Nephron progenitor cell (in vitro differentiated cells): ENCODE measurements at regions not wholly inside any gene's neighbourhood (a gene's known extent, or its start where the extent isn't known, plus 50 kb on each side); places are given as distances from the start of the nearest gene placed in this dataset.
A peak's percentile ranks its signal among the peaks of the same experiment; 100 is the strongest.
"Not testable (repeated sequence)": the region's sequence is repeated elsewhere in the genome, so short reads cannot be mapped to it uniquely, and the experiment has no call there.

Experiments used
- DNase-seq: peaks from one replicate; pipeline ENCODE4 v3.0.0; 2021
- H3K27ac Mint-ChIP-seq: 2 replicates; pipeline ENCODE4 v1.8.0; 2021; ENCODE audit warnings: mild to moderate bottlenecking, moderate library complexity, mixed read lengths
- H3K27me3 Mint-ChIP-seq: 2 replicates; pipeline ENCODE4 v1.8.0; 2021; ENCODE audit warnings: mild to moderate bottlenecking, low read depth, mixed read lengths; ENCODE audit not compliant: poor library complexity
- H3K36me3 Mint-ChIP-seq: 2 replicates; pipeline ENCODE4 v1.8.0; 2021; ENCODE audit warnings: low read depth, mixed read lengths
- H3K4me1 Mint-ChIP-seq: 2 replicates; pipeline ENCODE4 v1.8.0; 2021; ENCODE audit warnings: mixed read lengths
- H3K4me3 Mint-ChIP-seq: 2 replicates; pipeline ENCODE4 v1.8.0; 2021; ENCODE audit warnings: mild to moderate bottlenecking, moderate library complexity, mixed read lengths
- H3K9me3 Mint-ChIP-seq: 2 replicates; pipeline ENCODE4 v1.8.0; 2021; ENCODE audit warnings: mild to moderate bottlenecking, moderate library complexity, mixed read lengths
- TF ChIP-seq, protein P1 (sequence below): fragments of 200-600 bp; sonication (generic); IDR thresholded peaks from 2 replicates; pipeline ENCODE4 v1.5.0; 2021; ENCODE audit warnings: antibody characterized with exemption

DNA sequence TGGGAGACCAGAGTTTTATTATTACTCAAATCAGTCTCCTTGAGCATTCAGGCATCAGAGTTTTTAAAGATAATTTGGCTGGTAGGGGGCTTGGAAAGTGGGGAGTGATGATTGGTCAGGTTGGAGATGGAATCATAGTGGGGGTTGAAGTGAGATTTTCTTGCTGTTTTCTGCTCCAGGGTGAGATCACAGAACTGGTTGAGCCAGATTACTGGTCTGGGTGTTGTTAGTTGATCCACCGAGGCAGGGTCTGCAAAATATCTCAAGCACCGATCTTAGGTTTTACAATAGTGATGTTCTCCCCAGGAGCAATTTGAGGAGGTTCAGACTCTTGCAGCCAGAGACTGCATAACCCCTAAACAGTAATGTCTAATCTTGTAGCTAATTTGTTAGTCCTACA is 141.0 kb downstream of the OTOL1 start:
- no peak for DNase-seq
- no peak overlapping the region for H3K4me3 Mint-ChIP-seq

DNA sequence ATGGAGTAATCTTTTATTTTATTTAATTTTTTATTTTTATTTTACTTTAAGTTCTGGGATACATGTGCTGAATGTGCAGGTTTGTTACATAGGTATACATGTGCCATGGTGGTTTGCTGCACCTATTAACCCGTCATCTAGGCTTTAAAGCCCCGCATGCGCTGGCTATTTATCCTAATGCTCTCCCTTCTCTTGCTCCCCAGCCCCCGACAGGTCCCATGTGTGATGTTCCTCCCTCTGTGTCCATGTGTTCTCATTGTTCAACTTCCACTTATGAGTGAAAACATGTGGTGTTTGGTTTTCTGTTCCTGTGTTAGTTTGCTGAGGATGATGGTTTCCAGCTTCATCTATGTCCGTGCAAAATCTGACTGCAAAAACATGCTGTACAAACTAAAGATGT is 142.5 kb downstream of the OTOL1 start:
- not testable (repeated sequence) for DNase-seq, H3K4me1 Mint-ChIP-seq, H3K4me3 Mint-ChIP-seq, H3K27ac Mint-ChIP-seq, H3K36me3 Mint-ChIP-seq, H3K27me3 Mint-ChIP-seq, H3K9me3 Mint-ChIP-seq

More for the DNA sequence above, 141.0 kb downstream of the OTOL1 start:
- no peak overlapping the region for H3K27ac Mint-ChIP-seq
- TF ChIP-seq, protein P1, sequence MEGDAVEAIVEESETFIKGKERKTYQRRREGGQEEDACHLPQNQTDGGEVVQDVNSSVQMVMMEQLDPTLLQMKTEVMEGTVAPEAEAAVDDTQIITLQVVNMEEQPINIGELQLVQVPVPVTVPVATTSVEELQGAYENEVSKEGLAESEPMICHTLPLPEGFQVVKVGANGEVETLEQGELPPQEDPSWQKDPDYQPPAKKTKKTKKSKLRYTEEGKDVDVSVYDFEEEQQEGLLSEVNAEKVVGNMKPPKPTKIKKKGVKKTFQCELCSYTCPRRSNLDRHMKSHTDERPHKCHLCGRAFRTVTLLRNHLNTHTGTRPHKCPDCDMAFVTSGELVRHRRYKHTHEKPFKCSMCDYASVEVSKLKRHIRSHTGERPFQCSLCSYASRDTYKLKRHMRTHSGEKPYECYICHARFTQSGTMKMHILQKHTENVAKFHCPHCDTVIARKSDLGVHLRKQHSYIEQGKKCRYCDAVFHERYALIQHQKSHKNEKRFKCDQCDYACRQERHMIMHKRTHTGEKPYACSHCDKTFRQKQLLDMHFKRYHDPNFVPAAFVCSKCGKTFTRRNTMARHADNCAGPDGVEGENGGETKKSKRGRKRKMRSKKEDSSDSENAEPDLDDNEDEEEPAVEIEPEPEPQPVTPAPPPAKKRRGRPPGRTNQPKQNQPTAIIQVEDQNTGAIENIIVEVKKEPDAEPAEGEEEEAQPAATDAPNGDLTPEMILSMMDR, result no peak
- no peaks in the 10 kb centered on the region for H3K9me3 Mint-ChIP-seq
- H3K27me3 Mint-ChIP-seq, result no peaks in the 10 kb centered on the region
- no peaks in the 10 kb centered on the region for H3K36me3 Mint-ChIP-seq
- no peaks in the 10 kb centered on the region for H3K4me1 Mint-ChIP-seq

DNA sequence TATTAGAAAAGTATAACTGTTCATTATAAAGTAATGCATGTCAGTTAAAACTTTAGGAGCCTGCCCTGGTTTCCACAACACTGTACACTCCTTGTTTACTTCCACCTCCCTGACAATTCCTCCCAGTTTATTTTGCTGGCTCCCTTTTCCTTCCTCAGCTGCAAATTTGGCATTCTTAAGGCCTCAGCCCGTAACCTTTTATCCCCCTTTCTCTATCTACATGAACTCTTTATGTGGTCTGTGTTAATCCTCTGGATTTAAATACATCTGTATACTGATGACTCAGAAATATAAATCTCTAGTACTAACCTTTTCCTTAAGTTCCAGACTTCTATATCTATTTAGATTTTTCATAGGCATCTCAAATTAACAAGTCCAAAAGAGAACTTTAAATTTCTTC is 143.6 kb downstream of the OTOL1 start:
- peak overlapping the region; percentile 15 for H3K27ac Mint-ChIP-seq
- TF ChIP-seq, protein P1, result no peak
- DNase-seq, result no peak
- no peaks in the 10 kb centered on the region for H3K4me1 Mint-ChIP-seq
- no peak overlapping the region for H3K4me3 Mint-ChIP-seq
- no peaks in the 10 kb centered on the region for H3K27me3 Mint-ChIP-seq
- H3K36me3 Mint-ChIP-seq, result no peaks in the 10 kb centered on the region
- H3K9me3 Mint-ChIP-seq, result no peaks in the 10 kb centered on the region

DNA sequence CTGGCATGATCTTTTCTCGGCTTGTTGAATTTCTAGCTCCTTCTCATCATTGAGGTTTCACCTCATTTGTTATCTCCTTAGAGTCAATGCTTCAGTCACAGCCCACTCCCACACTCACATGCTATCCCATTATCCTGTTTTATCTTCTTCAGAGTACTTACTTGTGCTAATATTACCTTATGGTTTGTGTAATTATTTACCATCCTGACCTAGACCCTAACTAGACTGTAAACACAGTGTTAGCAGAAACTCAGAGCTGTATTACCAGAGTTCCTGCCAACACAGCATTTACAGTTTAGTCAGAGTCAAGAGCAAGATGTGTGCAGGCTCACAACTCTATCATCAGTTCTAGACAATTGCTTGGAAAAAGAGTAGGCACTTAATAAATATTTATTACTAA is 144.7 kb downstream of the OTOL1 start:
- H3K27me3 Mint-ChIP-seq, result no peaks in the 10 kb centered on the region
- no peak for DNase-seq
- H3K27ac Mint-ChIP-seq, result no peak overlapping the region
- TF ChIP-seq, protein P1, result no peak
- no peaks in the 10 kb centered on the region for H3K9me3 Mint-ChIP-seq
- no peak overlapping the region for H3K4me3 Mint-ChIP-seq
- H3K4me1 Mint-ChIP-seq, result no peaks in the 10 kb centered on the region
- no peaks in the 10 kb centered on the region for H3K36me3 Mint-ChIP-seq

DNA sequence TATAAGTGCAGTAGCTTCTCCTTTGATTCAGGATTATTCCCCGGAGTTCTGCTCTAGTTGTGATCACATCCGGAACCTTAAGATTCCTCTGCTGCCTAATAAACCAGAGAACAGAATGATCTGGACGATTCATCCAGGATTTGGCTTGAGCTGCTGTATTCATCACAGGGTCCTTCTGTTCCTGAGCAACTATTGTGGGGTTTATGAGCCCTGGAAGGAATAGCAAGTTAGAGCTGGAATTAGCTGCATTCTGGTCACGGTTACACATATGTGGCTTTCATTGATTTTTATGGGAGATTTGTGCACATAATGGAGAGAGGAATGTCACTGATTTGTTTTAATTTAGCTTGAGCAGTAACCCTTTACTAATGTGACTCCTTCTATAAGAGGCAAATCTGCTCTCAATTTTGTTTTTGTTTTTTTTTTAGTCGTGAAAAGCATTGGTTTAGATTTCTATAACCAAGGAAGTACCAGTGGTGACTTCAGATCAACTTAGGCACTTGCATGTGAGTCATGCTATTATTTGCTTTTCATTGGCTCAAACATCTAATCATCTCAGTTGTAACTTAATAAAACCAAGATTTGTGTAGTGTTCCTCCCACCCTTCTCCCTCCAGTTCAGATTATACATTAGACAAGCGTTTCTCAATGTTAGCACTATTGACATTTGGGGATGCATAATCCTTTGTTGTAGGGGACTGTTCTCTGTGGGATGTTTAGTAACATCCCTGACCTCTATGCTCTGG is 148.5 kb downstream of the OTOL1 start:
- Mint-ChIP-seq H3K9me3 (no peaks in the 10 kb centered on the region), H3K4me3 (no peak overlapping the region), H3K36me3 (no peaks in the 10 kb centered on the region), H3K4me1 (no peaks in the 10 kb centered on the region), H3K27ac (no peak overlapping the region), H3K27me3 (peaks cover 5% of the 10 kb centered on the region)
- DNase-seq, result no peak
- TF ChIP-seq, protein P1, result no peak

DNA sequence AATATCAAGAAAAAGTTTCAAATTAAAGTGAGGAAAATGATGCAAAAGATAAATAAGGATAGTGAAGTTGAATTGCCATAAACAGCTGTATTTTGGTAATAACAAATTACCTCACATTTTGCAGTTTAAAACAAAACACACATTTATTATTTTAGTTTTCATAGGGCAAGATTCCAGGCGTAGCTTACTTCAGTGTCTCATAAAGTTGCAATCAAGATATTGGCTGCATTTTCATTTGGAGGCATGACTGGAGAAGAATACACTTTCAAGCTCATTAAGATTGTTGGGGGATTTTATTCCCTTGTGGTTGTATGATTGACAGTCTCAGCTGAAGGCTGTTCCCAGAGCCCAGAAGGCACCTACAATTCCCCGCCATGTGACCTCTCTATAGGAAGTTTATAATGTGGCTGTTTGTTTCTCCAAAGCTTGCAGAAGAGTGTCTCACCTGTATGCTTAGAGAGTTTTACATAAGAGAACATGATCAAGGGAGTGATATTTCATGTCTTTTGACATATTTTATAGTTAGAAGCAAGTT is 151.4 kb downstream of the OTOL1 start:
- Mint-ChIP-seq H3K27me3 (peaks cover 5% of the 10 kb centered on the region), H3K4me1 (no peaks in the 10 kb centered on the region), H3K9me3 (peaks cover 3% of the 10 kb centered on the region), H3K4me3 (no peak overlapping the region), H3K36me3 (no peaks in the 10 kb centered on the region), H3K27ac (no peak overlapping the region)
- DNase-seq, result no peak
- TF ChIP-seq, protein P1, result no peak
